ENCODE measurements at regions not wholly inside any gene's neighbourhood (a gene's known extent, or its start where the extent isn't known, plus 50 kb on each side); places are given as distances from the start of the nearest gene placed in this dataset.

DNA sequence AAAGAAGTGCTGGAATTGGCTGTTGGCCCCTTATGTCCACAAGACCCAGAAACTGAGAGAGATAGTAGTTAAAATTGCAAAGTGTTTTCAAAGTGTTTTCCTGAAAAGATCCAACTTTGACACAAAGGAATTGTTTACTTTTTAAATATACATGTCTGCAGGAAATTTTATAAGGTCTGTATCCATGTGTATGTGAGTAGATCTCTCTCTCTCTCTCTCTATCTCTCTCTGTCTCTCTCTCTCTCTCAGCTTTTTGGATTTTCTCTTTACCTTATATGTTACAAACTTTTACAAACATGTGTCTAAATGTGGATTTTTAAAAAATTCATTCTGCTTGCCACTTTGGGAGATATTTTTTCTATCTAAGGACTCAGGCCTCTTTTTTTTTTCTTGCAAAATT, 358.6 kb downstream of the SIPA1L2 start:
- no peak for DNase-seq

DNA sequence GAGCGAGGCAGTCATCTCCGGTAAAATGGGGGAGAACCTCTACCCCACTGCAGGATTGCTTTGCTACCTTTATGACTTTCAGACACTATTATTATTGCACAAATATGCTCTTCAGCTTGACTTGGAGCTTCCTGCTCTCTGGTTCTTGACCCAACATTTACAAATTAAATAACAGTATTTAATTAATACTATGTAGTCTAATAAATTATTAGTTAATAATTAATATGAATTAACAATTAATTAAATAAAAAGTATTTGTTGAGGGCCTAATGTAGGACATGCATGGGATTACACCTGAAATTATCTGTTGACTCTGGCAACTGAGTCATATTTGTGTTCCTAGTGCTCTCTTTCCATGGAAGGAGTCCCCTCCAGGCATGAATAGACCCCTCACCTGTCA, 359.9 kb downstream of the SIPA1L2 start:
- no peak for DNase-seq

DNA sequence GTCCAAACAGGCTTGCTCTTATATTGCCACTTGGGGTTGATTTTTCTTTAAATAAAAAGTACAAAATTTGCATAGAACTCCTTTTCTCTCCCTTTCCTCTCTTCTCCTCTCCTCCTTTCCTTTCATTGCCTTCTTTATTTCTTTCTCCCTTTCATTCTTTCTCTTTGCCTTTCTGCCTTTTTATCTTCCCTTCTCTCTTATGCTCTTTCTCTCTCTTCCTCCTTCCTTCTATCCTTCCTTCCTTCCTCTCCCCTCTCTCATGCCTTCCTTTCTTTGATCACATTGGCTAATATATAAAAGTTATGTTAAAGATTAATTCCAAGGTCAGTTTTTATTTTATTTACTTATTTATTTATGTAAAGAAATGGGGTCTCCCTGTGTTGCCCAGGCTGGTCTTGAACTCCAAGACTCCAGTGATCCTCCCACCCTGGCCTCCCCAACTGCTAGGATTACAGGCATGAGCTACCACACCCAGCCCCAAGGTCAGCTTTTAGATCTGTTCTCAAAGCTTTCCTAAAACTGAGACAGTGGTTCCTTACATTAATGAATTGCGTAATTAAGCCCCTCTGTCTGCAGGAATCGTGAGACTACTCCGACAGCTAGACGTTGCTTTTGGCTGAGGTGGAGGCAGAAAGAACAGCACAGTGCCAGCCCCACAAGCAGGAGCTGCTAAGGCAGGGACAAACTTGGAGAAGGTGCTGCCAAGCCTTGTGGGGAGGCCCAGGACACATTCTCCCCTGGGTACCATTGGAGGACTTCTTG, 361.9 kb downstream of the SIPA1L2 start:
- DNase-seq: no peak

GRCh38 chr1:232267092-232267836, 362.7 kb downstream of the SIPA1L2 start:
- DNase-seq: no peak

- no peak for DNase-seq
These were observed 366.5 kb downstream of the SIPA1L2 start for GRCh38 chr1:232263452-232263851.

GRCh38 chr1:232262991-232263390, 366.9 kb downstream of the SIPA1L2 start:
- DNase-seq: no peak

- DNase-seq: no peak
These were observed 369.1 kb downstream of the SIPA1L2 start for GRCh38 chr1:232260861-232261260.

DNA sequence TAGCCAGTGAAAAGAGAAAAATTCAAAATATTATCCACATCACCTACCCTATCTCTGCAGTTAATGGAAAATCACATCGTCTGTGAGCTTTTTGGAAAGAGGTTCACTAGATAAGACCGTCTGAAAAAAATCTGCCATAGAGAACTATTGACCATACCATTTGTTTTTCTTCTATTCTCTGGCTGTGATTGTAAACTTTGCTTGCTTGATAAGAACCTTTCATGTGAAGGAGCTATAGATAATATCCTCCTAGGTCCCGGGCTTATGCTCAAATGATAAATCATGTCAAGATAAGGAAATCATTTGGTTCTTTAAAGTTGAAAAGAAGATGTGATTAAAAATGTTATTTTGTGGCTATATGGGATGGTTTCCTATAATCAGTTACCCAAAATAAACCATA, 369.9 kb downstream of the SIPA1L2 start:
- DNase-seq: no peak

GRCh38 chr1:232259333-232259732, 370.6 kb downstream of the SIPA1L2 start:
- DNase-seq: no peak

DNA sequence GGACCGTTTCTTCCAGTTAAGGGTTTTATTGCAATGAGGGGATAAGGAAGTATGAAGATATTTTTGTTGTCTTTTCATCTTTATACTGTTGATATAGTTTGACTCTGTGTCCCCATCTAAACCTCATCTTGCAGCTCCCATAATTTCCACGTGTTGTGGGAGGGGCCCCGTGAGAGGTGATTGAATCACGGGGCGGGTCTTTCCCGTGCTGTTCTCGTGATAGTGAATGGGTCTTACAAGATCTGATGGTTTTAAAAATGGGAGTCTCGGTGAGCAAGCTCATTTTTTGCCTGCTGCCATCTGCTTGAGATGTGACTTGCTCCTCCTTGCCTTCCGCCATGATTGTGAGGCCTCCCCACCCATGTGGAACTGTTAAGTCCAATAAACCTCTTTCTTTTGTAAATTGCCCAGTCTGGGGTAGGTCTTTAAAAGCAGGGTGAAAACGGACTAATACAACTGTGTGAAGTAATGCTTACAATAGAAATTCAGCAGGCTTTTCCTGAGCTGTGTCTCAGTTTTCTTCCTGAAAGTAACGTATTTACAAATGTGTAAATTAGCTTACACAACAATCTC, 377.3 kb downstream of the SIPA1L2 start:
- DNase-seq: no peak

DNA sequence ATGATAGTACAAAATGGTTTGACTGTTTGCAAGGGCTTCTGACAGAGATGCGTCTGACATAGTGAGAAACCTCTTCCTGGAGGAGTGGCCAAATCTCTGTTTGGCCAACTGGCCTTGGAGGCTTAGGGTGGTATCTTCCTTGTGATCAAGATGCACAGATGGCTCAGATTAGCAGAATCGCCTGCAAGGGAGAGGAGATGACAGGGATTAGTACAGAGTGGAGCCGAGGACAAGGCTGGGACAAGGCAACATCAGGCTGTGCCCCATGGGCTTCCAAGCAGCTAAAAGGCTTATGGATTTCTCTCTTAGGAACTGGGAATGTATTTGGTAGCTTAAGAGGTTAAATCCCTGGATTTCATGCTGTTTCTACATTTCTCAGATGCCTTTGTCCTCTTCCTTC, 379.1 kb downstream of the SIPA1L2 start:
- no peak for DNase-seq

GRCh38 chr1:232249861-232250777, 379.8 kb downstream of the SIPA1L2 start:
- DNase-seq: no peak

DNA sequence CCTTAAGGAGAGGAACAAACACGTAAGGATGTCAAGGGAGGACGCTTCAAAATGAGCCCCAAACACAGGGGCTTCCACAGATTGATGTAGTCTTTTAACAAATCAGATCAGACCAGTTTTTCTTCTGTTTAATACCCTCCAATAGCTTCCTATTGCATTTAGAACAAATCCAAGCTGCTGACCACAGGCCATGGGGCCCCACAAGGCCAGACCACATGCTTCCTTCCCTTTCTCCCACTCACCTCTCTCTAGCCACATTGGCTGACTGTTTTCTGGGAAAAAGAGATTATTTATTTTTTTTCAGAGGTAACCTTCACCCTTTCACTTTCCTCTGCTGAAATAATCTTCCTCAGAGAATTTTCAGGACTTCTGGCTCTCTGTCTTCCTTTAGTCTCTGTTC, 380.6 kb downstream of the SIPA1L2 start:
- DNase-seq: no peak

- no peak for DNase-seq
These were observed 381.6 kb downstream of the SIPA1L2 start for GRCh38 chr1:232248276-232248820.

GRCh38 chr1:232247669-232248068, 382.3 kb downstream of the SIPA1L2 start:
- no peak for DNase-seq

DNA sequence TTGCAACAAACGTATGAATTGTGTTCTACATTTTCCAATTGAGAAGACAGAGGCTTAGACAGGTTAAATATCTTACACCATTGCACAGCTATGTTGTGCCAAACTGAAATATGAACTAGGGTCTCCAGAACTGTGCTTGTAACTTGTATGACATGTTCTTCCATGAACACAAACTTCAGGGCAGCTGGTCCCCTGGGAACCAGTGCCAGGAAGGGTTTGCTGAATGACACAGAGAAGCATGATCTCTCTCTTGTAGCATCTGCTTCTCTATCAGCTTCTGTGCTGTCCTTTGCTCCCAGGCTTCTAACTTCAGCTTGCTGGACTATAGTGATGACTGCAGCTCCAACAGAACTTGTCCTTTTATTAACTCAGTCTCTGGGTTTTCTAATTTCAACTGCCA, 385.5 kb downstream of the SIPA1L2 start:
- DNase-seq: no peak

- DNase-seq: no peak
These were observed 389.9 kb downstream of the SIPA1L2 start for GRCh38 chr1:232239998-232240397.

DNA sequence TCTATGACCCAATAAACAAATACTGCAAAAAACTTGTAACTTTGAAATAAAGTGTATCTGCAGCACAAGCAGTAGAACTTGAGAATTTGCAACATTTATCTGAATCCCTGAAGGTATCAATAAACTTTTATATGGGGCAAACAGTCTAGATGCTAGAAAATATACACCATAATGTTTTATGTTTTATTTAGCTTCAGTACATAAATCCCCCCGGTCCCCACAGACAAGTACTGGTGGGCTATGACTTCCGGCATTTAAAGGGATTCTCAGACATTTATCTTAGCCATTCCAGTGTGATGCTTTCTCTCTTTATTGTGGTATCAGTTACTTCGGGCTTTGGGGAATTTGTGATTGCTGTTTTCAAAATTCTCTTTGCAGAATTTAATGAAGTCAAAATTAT, 390.4 kb downstream of the SIPA1L2 start:
- DNase-seq: no peak

- DNase-seq: no peak
These were observed 391.9 kb downstream of the SIPA1L2 start for GRCh38 chr1:232238009-232238408.

DNA sequence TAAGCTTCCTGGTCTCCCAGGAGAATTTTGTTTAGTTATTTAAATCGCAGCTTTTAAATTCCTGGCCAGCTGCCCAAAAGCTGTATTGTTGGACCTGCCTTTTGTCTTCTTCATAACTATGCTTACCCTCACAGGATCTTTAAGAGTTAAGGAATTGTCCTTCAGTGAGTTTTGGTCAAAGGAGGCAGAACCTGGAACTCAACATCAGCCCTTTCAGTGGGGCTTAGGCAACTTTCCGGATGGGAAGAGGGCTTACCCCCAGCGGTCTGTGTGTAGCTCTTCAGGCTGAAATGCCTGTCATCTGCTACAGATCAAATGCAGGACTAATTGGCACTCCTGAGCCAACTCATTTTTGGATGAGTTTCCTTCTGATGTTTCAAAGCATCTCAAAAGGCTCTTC, 402.6 kb downstream of the SIPA1L2 start:
- DNase-seq: no peak

DNA sequence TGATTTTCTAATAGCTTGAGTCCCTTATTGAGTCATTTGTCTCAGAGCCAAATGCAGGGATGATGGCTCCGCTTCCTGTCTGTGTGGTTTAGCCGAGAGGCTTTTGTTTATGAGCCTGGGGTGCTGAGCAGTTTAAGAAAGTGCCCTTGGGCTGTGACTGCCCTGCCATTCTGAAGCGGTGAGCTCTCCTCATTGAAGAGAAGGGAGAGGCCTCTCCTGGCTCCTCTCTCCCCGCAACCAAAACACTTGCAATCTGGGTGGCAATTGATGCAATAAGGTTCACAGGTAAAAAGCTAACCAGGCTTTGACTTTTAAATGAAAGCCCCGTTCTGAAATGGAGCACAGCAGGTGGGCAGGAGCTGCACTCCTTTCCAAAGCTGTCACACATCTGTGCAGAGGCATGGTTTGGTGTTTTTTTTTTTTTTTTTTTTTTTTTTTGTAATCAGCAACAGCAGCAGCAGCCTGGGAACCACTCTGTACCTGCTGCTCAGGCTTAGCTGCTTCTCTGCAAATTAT, 403.7 kb downstream of the SIPA1L2 start:
- no peak for DNase-seq

DNA sequence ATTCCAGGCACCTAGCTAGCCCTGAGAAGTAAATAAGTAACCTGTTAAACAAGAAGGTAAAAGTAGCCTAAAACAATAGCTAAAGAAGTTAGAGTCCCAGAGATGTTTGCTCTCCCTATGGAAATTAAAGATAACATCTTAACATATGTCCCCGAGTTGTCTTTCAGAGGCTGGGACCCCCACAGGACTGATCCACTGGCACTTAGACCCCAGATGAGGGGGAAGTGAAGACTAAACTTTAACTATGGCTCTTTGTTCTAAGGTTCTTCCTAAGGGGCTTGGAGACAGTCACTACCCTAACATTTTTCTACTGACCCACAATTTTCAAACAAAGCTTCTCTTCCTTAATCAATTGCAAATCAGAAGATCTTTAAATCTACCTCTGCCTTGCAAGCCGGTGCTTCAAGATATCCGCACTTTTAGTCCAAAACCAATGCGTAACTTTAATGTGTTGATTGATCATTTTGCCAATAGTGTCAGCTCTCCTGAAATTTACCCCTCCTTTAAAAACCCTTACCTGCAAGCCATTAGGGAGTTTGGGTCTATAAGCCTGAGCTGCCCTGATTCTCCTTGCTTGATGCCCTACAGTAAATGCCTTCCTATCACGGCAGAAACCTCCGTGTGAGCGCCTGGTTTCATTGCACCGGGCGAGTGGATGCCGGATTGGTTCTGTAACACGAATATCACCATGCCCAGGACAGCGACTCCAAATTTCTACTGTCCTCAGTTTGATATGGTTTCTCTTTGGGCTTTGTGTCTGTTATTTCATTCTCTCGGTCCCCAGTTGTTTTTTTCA, 404.4 kb downstream of the SIPA1L2 start:
- no peak for DNase-seq
